ENCODE measurements at regions not wholly inside any gene's neighbourhood (a gene's known extent, or its start where the extent isn't known, plus 50 kb on each side); places are given as distances from the start of the nearest gene placed in this dataset.
"Not testable (repeated sequence)": the region's sequence is repeated elsewhere in the genome, so short reads cannot be mapped to it uniquely, and the experiment has no call there.

- CTCF ChIA-PET: no interaction called here
- Mint-ChIP-seq H3K9me3 (ENCODE audit: low read depth) (peaks cover 7% of the 10 kb centered on the region), H3K4me1 (no peaks in the 10 kb centered on the region), H3K27ac (no peak overlapping the region), H3K27me3 (no peaks in the 10 kb centered on the region), H3K36me3 (no peaks in the 10 kb centered on the region), H3K4me3 (no peak overlapping the region)
- DNase-seq (no peak), ATAC-seq (no peak)
Observed at GRCh38 chr19:28307963-28308362, 905.0 kb downstream of the UQCRFS1 start.

GRCh38 chr19:28307487-28307886, 905.5 kb downstream of the UQCRFS1 start:
- no peak overlapping the region for H3K4me3 Mint-ChIP-seq
- no peaks in the 10 kb centered on the region for H3K36me3 Mint-ChIP-seq
- H3K27ac Mint-ChIP-seq: no peak overlapping the region
- H3K27me3 Mint-ChIP-seq: no peaks in the 10 kb centered on the region
- peaks cover 7% of the 10 kb centered on the region for H3K9me3 Mint-ChIP-seq (ENCODE audit: low read depth)
- ATAC-seq (no peak), DNase-seq (no peak)
- CTCF ChIA-PET: no interaction called here
- no peaks in the 10 kb centered on the region for H3K4me1 Mint-ChIP-seq

- CTCF ChIA-PET: no interaction called here
- no peaks in the 10 kb centered on the region for H3K27me3 Mint-ChIP-seq
- no peak overlapping the region for H3K4me3 Mint-ChIP-seq
- H3K27ac Mint-ChIP-seq: no peak overlapping the region
- peaks cover 7% of the 10 kb centered on the region for H3K9me3 Mint-ChIP-seq (ENCODE audit: low read depth)
- no peak for ATAC-seq
- H3K4me1 Mint-ChIP-seq: no peaks in the 10 kb centered on the region
- H3K36me3 Mint-ChIP-seq: no peaks in the 10 kb centered on the region
- no peak for DNase-seq
Observed at GRCh38 chr19:28305513-28305912, 907.4 kb downstream of the UQCRFS1 start.

- Mint-ChIP-seq H3K36me3 (no peaks in the 10 kb centered on the region), H3K9me3 (ENCODE audit: low read depth) (peaks cover 3% of the 10 kb centered on the region), H3K27ac (no peak overlapping the region), H3K27me3 (no peaks in the 10 kb centered on the region), H3K4me3 (no peak overlapping the region), H3K4me1 (no peaks in the 10 kb centered on the region)
- ATAC-seq: no peak
- CTCF ChIA-PET: no interaction called here
- DNase-seq: no peak
Observed at GRCh38 chr19:28303502-28303901, 909.4 kb downstream of the UQCRFS1 start.

GRCh38 chr19:28301961-28302360, 911.0 kb downstream of the UQCRFS1 start:
- no peaks in the 10 kb centered on the region for H3K9me3 Mint-ChIP-seq (ENCODE audit: low read depth)
- ATAC-seq (no peak), DNase-seq (no peak)
- no peak overlapping the region for H3K4me3 Mint-ChIP-seq
- no peaks in the 10 kb centered on the region for H3K4me1 Mint-ChIP-seq
- no peaks in the 10 kb centered on the region for H3K36me3 Mint-ChIP-seq
- no peaks in the 10 kb centered on the region for H3K27me3 Mint-ChIP-seq
- H3K27ac Mint-ChIP-seq: no peak overlapping the region
- CTCF ChIA-PET: no interaction called here

- ATAC-seq: no peak
- H3K9me3 Mint-ChIP-seq (ENCODE audit: low read depth): no peaks in the 10 kb centered on the region
- no peaks in the 10 kb centered on the region for H3K4me1 Mint-ChIP-seq
- no peaks in the 10 kb centered on the region for H3K36me3 Mint-ChIP-seq
- no peaks in the 10 kb centered on the region for H3K27me3 Mint-ChIP-seq
- no peak overlapping the region for H3K27ac Mint-ChIP-seq
- DNase-seq: no peak
- CTCF ChIA-PET: no interaction called here
- no peak overlapping the region for H3K4me3 Mint-ChIP-seq
Observed at GRCh38 chr19:28301463-28301862, 911.5 kb downstream of the UQCRFS1 start.

- CTCF ChIA-PET: no interaction called here
- Mint-ChIP-seq H3K36me3 (no peaks in the 10 kb centered on the region), H3K27me3 (no peaks in the 10 kb centered on the region), H3K4me3 (no peak overlapping the region), H3K4me1 (no peaks in the 10 kb centered on the region), H3K9me3 (ENCODE audit: low read depth) (peaks cover 2% of the 10 kb centered on the region), H3K27ac (no peak overlapping the region)
- no peak for ATAC-seq
- DNase-seq: no peak
Observed at GRCh38 chr19:28299649-28300048, 913.3 kb downstream of the UQCRFS1 start.

GRCh38 chr19:28297586-28298157, 915.3 kb downstream of the UQCRFS1 start:
- CTCF ChIA-PET: no interaction called here
- H3K27me3 Mint-ChIP-seq: no peaks in the 10 kb centered on the region
- peaks cover 2% of the 10 kb centered on the region for H3K9me3 Mint-ChIP-seq (ENCODE audit: low read depth)
- no peak overlapping the region for H3K4me3 Mint-ChIP-seq
- H3K36me3 Mint-ChIP-seq: no peaks in the 10 kb centered on the region
- DNase-seq (no peak), ATAC-seq (no peak)
- H3K27ac Mint-ChIP-seq: no peak overlapping the region
- no peaks in the 10 kb centered on the region for H3K4me1 Mint-ChIP-seq

- no peaks in the 10 kb centered on the region for H3K27me3 Mint-ChIP-seq
- ATAC-seq: no peak
- no peaks in the 10 kb centered on the region for H3K4me1 Mint-ChIP-seq
- no peak overlapping the region for H3K4me3 Mint-ChIP-seq
- CTCF ChIA-PET: no interaction called here
- H3K27ac Mint-ChIP-seq: no peak overlapping the region
- peaks cover 2% of the 10 kb centered on the region for H3K9me3 Mint-ChIP-seq (ENCODE audit: low read depth)
- no peaks in the 10 kb centered on the region for H3K36me3 Mint-ChIP-seq
- DNase-seq: no peak
Observed at GRCh38 chr19:28297036-28297435, 915.9 kb downstream of the UQCRFS1 start.

GRCh38 chr19:28296506-28296905, 916.4 kb downstream of the UQCRFS1 start:
- Mint-ChIP-seq H3K27ac (no peak overlapping the region), H3K4me1 (no peaks in the 10 kb centered on the region), H3K27me3 (no peaks in the 10 kb centered on the region), H3K36me3 (no peaks in the 10 kb centered on the region), H3K4me3 (no peak overlapping the region), H3K9me3 (ENCODE audit: low read depth) (peaks cover 6% of the 10 kb centered on the region)
- ATAC-seq (no peak), DNase-seq (no peak)
- CTCF ChIA-PET: no interaction called here

- H3K4me1 Mint-ChIP-seq; H3K9me3 Mint-ChIP-seq (ENCODE audit: low read depth); H3K27ac Mint-ChIP-seq; CTCF ChIA-PET; DNase-seq; H3K27me3 Mint-ChIP-seq; H3K36me3 Mint-ChIP-seq; ATAC-seq; H3K4me3 Mint-ChIP-seq: not testable (repeated sequence)
Observed at GRCh38 chr19:28294975-28295374, 918.0 kb downstream of the UQCRFS1 start.

- H3K27ac Mint-ChIP-seq: no peak overlapping the region
- H3K27me3 Mint-ChIP-seq: no peaks in the 10 kb centered on the region
- H3K4me3 Mint-ChIP-seq: no peak overlapping the region
- H3K36me3 Mint-ChIP-seq: no peaks in the 10 kb centered on the region
- CTCF ChIA-PET: no interaction called here
- peaks cover 7% of the 10 kb centered on the region for H3K9me3 Mint-ChIP-seq (ENCODE audit: low read depth)
- ATAC-seq: no peak
- DNase-seq: no peak
- no peaks in the 10 kb centered on the region for H3K4me1 Mint-ChIP-seq
Observed at GRCh38 chr19:28294395-28294794, 918.6 kb downstream of the UQCRFS1 start.

- ATAC-seq: no peak
- peaks cover 7% of the 10 kb centered on the region for H3K9me3 Mint-ChIP-seq (ENCODE audit: low read depth)
- CTCF ChIA-PET: no interaction called here
- H3K27ac Mint-ChIP-seq: no peak overlapping the region
- no peak for DNase-seq
- H3K27me3 Mint-ChIP-seq: no peaks in the 10 kb centered on the region
- H3K36me3 Mint-ChIP-seq: no peaks in the 10 kb centered on the region
- H3K4me3 Mint-ChIP-seq: no peak overlapping the region
- no peaks in the 10 kb centered on the region for H3K4me1 Mint-ChIP-seq
Observed at GRCh38 chr19:28293685-28294084, 919.3 kb downstream of the UQCRFS1 start.

- no peak for ATAC-seq
- H3K27ac Mint-ChIP-seq: no peak overlapping the region
- H3K4me1 Mint-ChIP-seq: no peaks in the 10 kb centered on the region
- no peaks in the 10 kb centered on the region for H3K27me3 Mint-ChIP-seq
- no peaks in the 10 kb centered on the region for H3K36me3 Mint-ChIP-seq
- peaks cover 7% of the 10 kb centered on the region for H3K9me3 Mint-ChIP-seq (ENCODE audit: low read depth)
- DNase-seq: no peak
- CTCF ChIA-PET: no interaction called here
- H3K4me3 Mint-ChIP-seq: no peak overlapping the region
Observed at GRCh38 chr19:28292822-28293500, 920.0 kb downstream of the UQCRFS1 start.

GRCh38 chr19:28291874-28292273, 921.1 kb downstream of the UQCRFS1 start:
- H3K36me3 Mint-ChIP-seq: no peaks in the 10 kb centered on the region
- no peaks in the 10 kb centered on the region for H3K4me1 Mint-ChIP-seq
- ATAC-seq (no peak), DNase-seq (no peak)
- CTCF ChIA-PET: no interaction called here
- H3K9me3 Mint-ChIP-seq (ENCODE audit: low read depth): peaks cover 10% of the 10 kb centered on the region
- no peaks in the 10 kb centered on the region for H3K27me3 Mint-ChIP-seq
- no peak overlapping the region for H3K4me3 Mint-ChIP-seq
- no peak overlapping the region for H3K27ac Mint-ChIP-seq
